SU-DHL-6 (cell line): ENCODE measurements at regions not wholly inside any gene's neighbourhood (a gene's known extent, or its start where the extent isn't known, plus 50 kb on each side); places are given as distances from the start of the nearest gene placed in this dataset.

Experiments used
- EZH2phosphoT487 ChIP-seq: fragments of 200-600 bp; sonication (generic), shearing (Covaris generic); conservative IDR thresholded peaks from 2 replicates; pipeline ENCODE4 v1.6.1; 2018; ENCODE audit warnings: mild to moderate bottlenecking, antibody characterized with exemption, low read length, moderate library complexity, mixed read lengths
- TF ChIP-seq, protein P1 (sequence below): fragments of 200-600 bp; sonication (generic); IDR thresholded peaks from one replicate; pipeline ENCODE4 v1.5.1; 2017; ENCODE audit warnings: antibody characterized with exemption, mild to moderate bottlenecking, low read length, moderate library complexity; ENCODE audit not compliant: insufficient read depth, poor library complexity, severe bottlenecking

GRCh38 chr22:27163162-27164137, 506.1 kb downstream of the MIAT start:
- TF ChIP-seq, protein P1, sequence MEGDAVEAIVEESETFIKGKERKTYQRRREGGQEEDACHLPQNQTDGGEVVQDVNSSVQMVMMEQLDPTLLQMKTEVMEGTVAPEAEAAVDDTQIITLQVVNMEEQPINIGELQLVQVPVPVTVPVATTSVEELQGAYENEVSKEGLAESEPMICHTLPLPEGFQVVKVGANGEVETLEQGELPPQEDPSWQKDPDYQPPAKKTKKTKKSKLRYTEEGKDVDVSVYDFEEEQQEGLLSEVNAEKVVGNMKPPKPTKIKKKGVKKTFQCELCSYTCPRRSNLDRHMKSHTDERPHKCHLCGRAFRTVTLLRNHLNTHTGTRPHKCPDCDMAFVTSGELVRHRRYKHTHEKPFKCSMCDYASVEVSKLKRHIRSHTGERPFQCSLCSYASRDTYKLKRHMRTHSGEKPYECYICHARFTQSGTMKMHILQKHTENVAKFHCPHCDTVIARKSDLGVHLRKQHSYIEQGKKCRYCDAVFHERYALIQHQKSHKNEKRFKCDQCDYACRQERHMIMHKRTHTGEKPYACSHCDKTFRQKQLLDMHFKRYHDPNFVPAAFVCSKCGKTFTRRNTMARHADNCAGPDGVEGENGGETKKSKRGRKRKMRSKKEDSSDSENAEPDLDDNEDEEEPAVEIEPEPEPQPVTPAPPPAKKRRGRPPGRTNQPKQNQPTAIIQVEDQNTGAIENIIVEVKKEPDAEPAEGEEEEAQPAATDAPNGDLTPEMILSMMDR = no peak
- no peak for TF ChIP-seq EZH2phosphoT487
